ENCODE measurements at regions not wholly inside any gene's neighbourhood (a gene's known extent, or its start where the extent isn't known, plus 50 kb on each side); places are given as distances from the start of the nearest gene placed in this dataset.
A peak's percentile ranks its signal among the peaks of the same experiment; 100 is the strongest.

GRCh38 chr1:209202830-209203532 is 380.5 kb upstream of the CAMK1G start:
- H3K27ac ChIP-seq (ENCODE audit: low read length) = peak overlapping the region; percentile 12
- no peaks in the 10 kb centered on the region for H3K36me3 ChIP-seq (ENCODE audit: insufficient read depth, low read length)

GRCh38 chr1:209203533-209203895 is 380.0 kb upstream of the CAMK1G start:
- Histone ChIP-seq H3K4me2 (ENCODE audit: low read length) (no peak overlapping the region), H3F3A (ENCODE audit: insufficient read depth, low read length, poor library complexity, severe bottlenecking) (no peaks in the 10 kb centered on the region)

More at GRCh38 chr1:209202830-209203532, 380.5 kb upstream of the CAMK1G start:
- Histone ChIP-seq H3K4me2 (ENCODE audit: low read length) (no peak overlapping the region), H3K9me2 (ENCODE audit: insufficient read depth, low read length) (no peaks in the 10 kb centered on the region), H3K79me2 (replicated peaks; ENCODE audit: insufficient read depth, low read length) (no peaks in the 10 kb centered on the region), H3K4me3 (ENCODE audit: low read length) (no peak overlapping the region), H3K9me3 (ENCODE audit: low read length) (no peaks in the 10 kb centered on the region), H3K9ac (ENCODE audit: low read length) (no peak overlapping the region), H4K20me1 (ENCODE audit: insufficient read depth) (no peaks in the 10 kb centered on the region), H3F3A (ENCODE audit: insufficient read depth, low read length, poor library complexity, severe bottlenecking) (no peaks in the 10 kb centered on the region), H2AFZ (ENCODE audit: low read depth, low read length) (no peak overlapping the region), H3K27me3 (ENCODE audit: insufficient read depth, low read depth, low read length) (no peaks in the 10 kb centered on the region)
- TF ChIP-seq EZH2 (IDR thresholded peaks at IDR 0.05; ENCODE audit: borderline replicate concordance, insufficient read depth, low read length, poor library complexity, severe bottlenecking) (no peak), CTCF (IDR thresholded peaks at IDR 0.05; ENCODE audit: poor library complexity, severe bottlenecking) (peak; percentile 83), EP300 (conservative IDR thresholded peaks at IDR 0.05; ENCODE audit: poor library complexity, severe bottlenecking) (no peak), RAD21 (conservative IDR thresholded peaks at IDR 0.05) (peak; percentile 68), REST (IDR thresholded peaks at IDR 0.05; ENCODE audit: borderline replicate concordance) (no peak), SMC3 (conservative IDR thresholded peaks at IDR 0.05; ENCODE audit: poor library complexity) (peak; percentile 78), MXI1 (conservative IDR thresholded peaks at IDR 0.05; ENCODE audit: poor library complexity, severe bottlenecking) (no peak), POLR2AphosphoS5 (IDR thresholded peaks at IDR 0.05) (no peak), TAF1 (IDR thresholded peaks at IDR 0.05; ENCODE audit: low read depth) (no peak)

More at GRCh38 chr1:209203533-209203895, 380.0 kb upstream of the CAMK1G start:
- no peak for TF ChIP-seq RAD21 (conservative IDR thresholded peaks at IDR 0.05)
- TF ChIP-seq MXI1 (conservative IDR thresholded peaks at IDR 0.05; ENCODE audit: poor library complexity, severe bottlenecking) = no peak
- Histone ChIP-seq H3K9me2 (ENCODE audit: insufficient read depth, low read length) (no peaks in the 10 kb centered on the region), H4K20me1 (ENCODE audit: insufficient read depth) (no peaks in the 10 kb centered on the region), H3K27me3 (ENCODE audit: insufficient read depth, low read depth, low read length) (no peaks in the 10 kb centered on the region), H3K9ac (ENCODE audit: low read length) (no peak overlapping the region), H3K36me3 (ENCODE audit: insufficient read depth, low read length) (no peaks in the 10 kb centered on the region), H3K79me2 (replicated peaks; ENCODE audit: insufficient read depth, low read length) (no peaks in the 10 kb centered on the region), H3K9me3 (ENCODE audit: low read length) (no peaks in the 10 kb centered on the region), H3K27ac (ENCODE audit: low read length) (peak overlapping the region; percentile 23), H3K4me3 (ENCODE audit: low read length) (no peak overlapping the region), H2AFZ (ENCODE audit: low read depth, low read length) (no peak overlapping the region)
